Activated T-helper 2 cell treated with anti-CD3 and anti-CD28 coated beads, Interferon-gamma antibody, Interleukin-2, Interleukin-4, amounts not matched to agents 10 μg/mL and 5 μg/mL and 100 μg/mL, durations not matched to agents 14 hours and 24 hours and 36 hours (primary cell): ENCODE measurements at regions not wholly inside any gene's neighbourhood (a gene's known extent, or its start where the extent isn't known, plus 50 kb on each side); places are given as distances from the start of the nearest gene placed in this dataset.
"Not testable (repeated sequence)": the region's sequence is repeated elsewhere in the genome, so short reads cannot be mapped to it uniquely, and the experiment has no call there.

Source experiments
- DNase-seq: peaks from one replicate; pipeline ENCODE4 v3.0.0; 2021; ENCODE audit warnings: low spot score
- H3K27ac Mint-ChIP-seq: one replicate; pipeline ENCODE4 v1.8.0; 2021; ENCODE audit warnings: mixed read lengths
- H3K27me3 Mint-ChIP-seq: one replicate; pipeline ENCODE4 v1.8.0; 2021; ENCODE audit warnings: low read depth, mixed read lengths
- H3K36me3 Mint-ChIP-seq: one replicate; pipeline ENCODE4 v1.8.0; 2021; ENCODE audit warnings: low read depth, mixed read lengths
- H3K4me1 Mint-ChIP-seq: one replicate; pipeline ENCODE4 v1.8.0; 2021; ENCODE audit warnings: low read depth, mixed read lengths
- H3K4me3 Mint-ChIP-seq: one replicate; pipeline ENCODE4 v1.8.0; 2021; ENCODE audit warnings: low read depth, mild to moderate bottlenecking, moderate library complexity, mixed read lengths
- H3K9me3 Mint-ChIP-seq: one replicate; pipeline ENCODE4 v1.8.0; 2021; ENCODE audit warnings: mixed read lengths
- intact Hi-C: fragments of 100-400 bp; cut with micrococcal nuclease; formaldehyde crosslinking; loops from one replicate; pipeline ENCODE4 v1.15.1; 2023

DNA sequence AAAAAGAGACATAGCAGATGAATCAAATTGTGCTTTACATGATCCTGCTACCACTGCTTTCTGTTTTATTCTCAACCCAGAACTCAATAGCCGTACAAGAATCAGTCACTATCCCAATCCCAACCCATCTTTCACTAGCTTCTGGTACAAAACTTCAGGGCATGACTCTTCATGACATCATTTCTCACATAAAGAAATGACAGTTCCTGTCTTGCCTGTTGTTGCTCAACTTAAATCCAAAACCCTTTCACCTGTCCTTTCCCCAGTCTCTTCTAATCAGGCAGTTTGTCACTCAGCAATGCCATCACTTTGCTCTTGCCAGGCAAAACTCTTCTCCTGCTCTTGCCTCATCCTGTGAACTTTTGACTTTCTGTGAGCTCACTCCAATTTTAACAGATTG lies 962.8 kb downstream of the GALC start:
- H3K4me1 Mint-ChIP-seq: no peaks in the 10 kb centered on the region
- no peak overlapping the region for H3K27ac Mint-ChIP-seq
- no peak for DNase-seq
- intact Hi-C loops: no loop called here
- H3K4me3 Mint-ChIP-seq: no peak overlapping the region
- H3K9me3 Mint-ChIP-seq: peaks cover 35% of the 10 kb centered on the region
- H3K27me3 Mint-ChIP-seq: no peaks in the 10 kb centered on the region
- no peaks in the 10 kb centered on the region for H3K36me3 Mint-ChIP-seq

GRCh38 chr14:87020106-87020505 lies 972.9 kb downstream of the GALC start:
- DNase-seq, H3K4me3 Mint-ChIP-seq, H3K36me3 Mint-ChIP-seq, H3K27ac Mint-ChIP-seq, H3K4me1 Mint-ChIP-seq, intact Hi-C loops, H3K27me3 Mint-ChIP-seq: not testable (repeated sequence)
- peaks cover 13% of the 10 kb centered on the region for H3K9me3 Mint-ChIP-seq

GRCh38 chr14:87018294-87018693 lies 974.7 kb downstream of the GALC start:
- Mint-ChIP-seq H3K27me3 (no peaks in the 10 kb centered on the region), H3K9me3 (peaks cover 20% of the 10 kb centered on the region)
- no peak for DNase-seq

DNA sequence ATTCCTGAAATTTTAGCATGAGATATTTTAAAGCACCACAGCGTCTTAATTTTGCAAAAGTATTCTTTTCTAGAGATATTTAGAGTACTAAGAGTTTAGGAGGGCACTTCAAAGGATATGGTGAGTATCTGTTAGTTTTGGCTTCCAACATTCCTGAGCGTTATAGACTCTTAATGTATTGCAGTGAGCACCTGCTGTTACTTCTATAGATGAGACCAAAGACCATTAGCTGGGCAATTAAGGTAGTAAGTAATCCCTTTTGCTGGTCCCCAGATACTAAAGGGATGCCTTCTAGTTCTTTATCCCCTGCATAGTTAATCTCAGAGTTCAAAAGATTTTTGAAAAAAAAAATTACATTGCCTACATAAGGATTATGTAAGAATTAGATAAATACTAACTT lies 975.6 kb downstream of the GALC start:
- Mint-ChIP-seq H3K27me3 (no peaks in the 10 kb centered on the region), H3K4me1 (no peaks in the 10 kb centered on the region), H3K27ac (no peak overlapping the region), H3K4me3 (no peak overlapping the region), H3K36me3 (no peaks in the 10 kb centered on the region), H3K9me3 (peaks cover 23% of the 10 kb centered on the region)
- intact Hi-C loops: no loop called here
- DNase-seq: no peak

More at GRCh38 chr14:87018294-87018693, 974.7 kb downstream of the GALC start:
- intact Hi-C loops: no loop called here
- H3K27ac Mint-ChIP-seq: no peak overlapping the region
- H3K36me3 Mint-ChIP-seq: no peaks in the 10 kb centered on the region
- no peak overlapping the region for H3K4me3 Mint-ChIP-seq
- no peaks in the 10 kb centered on the region for H3K4me1 Mint-ChIP-seq

DNA sequence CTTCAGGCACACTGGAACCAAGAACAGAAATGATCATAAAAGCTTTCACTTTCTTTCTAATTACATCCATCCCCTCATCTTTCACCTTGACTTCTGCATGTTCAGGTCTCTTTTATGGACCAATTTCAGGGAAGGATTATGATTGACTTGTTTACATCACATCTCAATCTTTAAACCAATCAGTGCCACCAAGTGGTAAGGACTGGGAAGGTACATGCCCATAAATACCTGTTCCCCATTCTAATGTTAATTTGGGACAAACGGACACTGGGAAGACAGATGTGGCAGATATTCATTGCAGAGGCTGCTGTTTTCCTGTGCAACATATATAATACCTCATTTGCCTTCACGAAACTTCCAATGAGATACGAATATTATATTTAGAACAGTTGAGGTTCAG lies 978.1 kb downstream of the GALC start:
- intact Hi-C loops: no loop called here
- Mint-ChIP-seq H3K4me3 (no peak overlapping the region), H3K4me1 (no peaks in the 10 kb centered on the region), H3K36me3 (no peaks in the 10 kb centered on the region), H3K27ac (no peak overlapping the region), H3K9me3 (peaks cover 26% of the 10 kb centered on the region), H3K27me3 (no peaks in the 10 kb centered on the region)
- no peak for DNase-seq

GRCh38 chr14:87013583-87013982 lies 979.4 kb downstream of the GALC start:
- Mint-ChIP-seq H3K27ac (no peak overlapping the region), H3K36me3 (no peaks in the 10 kb centered on the region), H3K27me3 (no peaks in the 10 kb centered on the region), H3K4me1 (no peaks in the 10 kb centered on the region), H3K9me3 (peaks cover 26% of the 10 kb centered on the region), H3K4me3 (no peak overlapping the region)
- intact Hi-C loops: no loop called here
- no peak for DNase-seq

DNA sequence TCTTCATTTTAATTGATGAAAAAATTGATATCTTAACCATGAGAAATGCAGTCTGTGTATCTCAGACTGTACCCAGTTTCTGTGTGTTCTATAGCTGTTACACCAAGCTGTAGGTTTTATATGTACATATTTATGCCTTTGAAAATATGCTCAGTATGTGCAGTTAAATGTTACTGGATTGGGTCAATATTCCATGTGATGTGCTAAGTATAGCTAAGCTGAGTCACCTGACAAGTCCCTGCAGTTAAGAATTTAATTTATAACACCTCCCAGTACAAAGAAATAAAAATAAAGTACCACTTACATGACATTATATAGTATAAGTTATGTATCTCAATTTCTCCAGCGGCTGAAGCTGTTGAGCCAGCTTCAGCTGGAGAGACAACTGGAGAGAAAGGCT lies 984.0 kb downstream of the GALC start:
- H3K4me3 Mint-ChIP-seq: no peak overlapping the region
- peaks cover 16% of the 10 kb centered on the region for H3K9me3 Mint-ChIP-seq
- intact Hi-C loops: no loop called here
- no peak overlapping the region for H3K27ac Mint-ChIP-seq
- no peaks in the 10 kb centered on the region for H3K36me3 Mint-ChIP-seq
- no peak for DNase-seq
- no peaks in the 10 kb centered on the region for H3K27me3 Mint-ChIP-seq
- no peaks in the 10 kb centered on the region for H3K4me1 Mint-ChIP-seq

GRCh38 chr14:87005280-87005679 lies 987.7 kb downstream of the GALC start:
- intact Hi-C loops: no loop called here
- H3K27ac Mint-ChIP-seq: no peak overlapping the region
- H3K27me3 Mint-ChIP-seq: no peaks in the 10 kb centered on the region
- H3K4me3 Mint-ChIP-seq: no peak overlapping the region
- no peaks in the 10 kb centered on the region for H3K36me3 Mint-ChIP-seq
- no peaks in the 10 kb centered on the region for H3K4me1 Mint-ChIP-seq
- no peak for DNase-seq
- H3K9me3 Mint-ChIP-seq: peaks cover 7% of the 10 kb centered on the region

GRCh38 chr14:87002776-87003175 lies 990.2 kb downstream of the GALC start:
- Mint-ChIP-seq H3K27me3 (no peaks in the 10 kb centered on the region), H3K4me1 (no peaks in the 10 kb centered on the region), H3K36me3 (no peaks in the 10 kb centered on the region), H3K4me3 (no peak overlapping the region), H3K9me3 (peaks cover 7% of the 10 kb centered on the region), H3K27ac (no peak overlapping the region)
- intact Hi-C loops: no loop called here
- DNase-seq: no peak

DNA sequence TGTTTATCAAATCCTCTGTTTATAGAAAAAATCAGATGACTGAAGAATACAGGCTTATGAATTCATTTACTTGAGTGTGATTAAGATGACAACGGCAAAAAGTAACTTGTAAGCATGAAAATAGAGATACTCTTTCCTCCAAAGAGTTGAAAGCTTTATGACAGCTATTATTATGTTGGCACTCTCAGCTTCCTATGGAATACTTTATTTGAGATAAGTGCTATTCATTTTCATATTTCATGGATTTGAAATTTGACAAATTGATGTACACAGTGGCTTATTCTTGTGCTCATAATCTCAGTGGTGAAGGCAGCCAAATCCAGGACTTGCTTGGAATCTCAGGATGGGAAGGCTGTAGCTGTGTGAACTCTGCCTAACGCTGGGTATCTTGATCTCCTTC lies 991.6 kb downstream of the GALC start:
- H3K4me1 Mint-ChIP-seq: no peaks in the 10 kb centered on the region
- DNase-seq: no peak
- intact Hi-C loops: no loop called here
- no peak overlapping the region for H3K27ac Mint-ChIP-seq
- H3K27me3 Mint-ChIP-seq: no peaks in the 10 kb centered on the region
- peaks cover 4% of the 10 kb centered on the region for H3K9me3 Mint-ChIP-seq
- H3K4me3 Mint-ChIP-seq: no peak overlapping the region
- H3K36me3 Mint-ChIP-seq: no peaks in the 10 kb centered on the region

- peaks cover 8% of the 10 kb centered on the region for H3K9me3 Mint-ChIP-seq
- intact Hi-C loops: no loop called here
- H3K36me3 Mint-ChIP-seq: no peaks in the 10 kb centered on the region
- no peak overlapping the region for H3K4me3 Mint-ChIP-seq
- H3K27me3 Mint-ChIP-seq: no peaks in the 10 kb centered on the region
- no peaks in the 10 kb centered on the region for H3K4me1 Mint-ChIP-seq
- no peak overlapping the region for H3K27ac Mint-ChIP-seq
- no peak for DNase-seq
These were observed 992.9 kb downstream of the GALC start for GRCh38 chr14:87000081-87000480.

DNA sequence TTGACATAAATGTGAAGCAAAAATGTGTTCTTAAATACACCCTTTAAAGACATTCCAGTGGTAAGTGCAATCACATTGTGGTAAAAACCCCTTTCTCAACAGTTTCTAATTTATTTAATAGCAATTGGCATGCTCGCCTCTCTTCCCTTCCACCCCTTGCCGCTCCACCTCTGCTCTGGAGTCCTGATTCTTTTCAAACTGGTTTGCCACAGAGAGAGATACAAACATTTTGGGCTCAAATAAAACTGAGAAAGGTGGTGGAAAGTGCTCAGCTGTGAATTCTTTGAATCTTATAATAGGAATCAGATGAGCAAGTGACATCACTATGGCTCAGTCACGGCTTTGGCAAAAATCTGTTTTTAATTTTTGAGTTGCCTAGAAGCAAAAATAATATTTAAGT lies 993.9 kb downstream of the GALC start:
- H3K4me1 Mint-ChIP-seq: no peaks in the 10 kb centered on the region
- no peaks in the 10 kb centered on the region for H3K27me3 Mint-ChIP-seq
- H3K27ac Mint-ChIP-seq: no peak overlapping the region
- intact Hi-C loops: no loop called here
- no peaks in the 10 kb centered on the region for H3K36me3 Mint-ChIP-seq
- no peak for DNase-seq
- H3K4me3 Mint-ChIP-seq: no peak overlapping the region
- peaks cover 8% of the 10 kb centered on the region for H3K9me3 Mint-ChIP-seq

- Mint-ChIP-seq H3K27me3 (no peaks in the 10 kb centered on the region), H3K36me3 (no peaks in the 10 kb centered on the region), H3K4me3 (no peak overlapping the region), H3K9me3 (peaks cover 5% of the 10 kb centered on the region), H3K27ac (no peak overlapping the region), H3K4me1 (no peaks in the 10 kb centered on the region)
- no peak for DNase-seq
- intact Hi-C loops: no loop called here
These were observed 995.7 kb downstream of the GALC start for GRCh38 chr14:86997271-86997670.

GRCh38 chr14:86990396-86990795 lies 1002.6 kb downstream of the GALC start:
- Mint-ChIP-seq H3K27me3 (no peaks in the 10 kb centered on the region), H3K4me1 (no peaks in the 10 kb centered on the region), H3K4me3 (no peak overlapping the region), H3K36me3 (no peaks in the 10 kb centered on the region), H3K27ac (no peak overlapping the region), H3K9me3 (peaks cover 17% of the 10 kb centered on the region)
- no peak for DNase-seq
- intact Hi-C loops: no loop called here
